Liver (tissue), 3 donors: ENCODE measurements at regions not wholly inside any gene's neighbourhood (a gene's known extent, or its start where the extent isn't known, plus 50 kb on each side); places are given as distances from the start of the nearest gene placed in this dataset.

ENCODE experiments used
- ATF3 ChIP-seq: IDR thresholded peaks from 2 replicates; pipeline ENCODE4 v1.6.1; 2016; ENCODE audit warnings: antibody characterized with exemption
- CTCF ChIP-seq: fragments of 150-350 bp; IDR thresholded peaks from 2 replicates; pipeline ENCODE4 v1.5.1; 2017; ENCODE audit warnings: improper control_type of control experiment, low read depth, low read length; ENCODE audit not compliant: missing input control
- EGR1 ChIP-seq, 2 donors: IDR thresholded peaks; 2 replicates each; pipeline ENCODE4 v1.6.1; 2016 to 2018; ENCODE audit warnings: antibody characterized with exemption in 2 of 2, low read depth in 2 of 2
- GABPA ChIP-seq, 2 donors: IDR thresholded peaks in 1 of 2; conservative IDR thresholded peaks in 1 of 2; 2 replicates each; pipeline ENCODE4 v1.6.1; 2016; ENCODE audit warnings: antibody characterized with exemption in 2 of 2, mild to moderate bottlenecking in 1 of 2, moderate library complexity in 1 of 2
- JUND ChIP-seq, 2 donors: IDR thresholded peaks; 2 replicates each; pipeline ENCODE4 v1.6.1; 2016; ENCODE audit warnings: antibody characterized with exemption in 2 of 2
- MAX ChIP-seq: IDR thresholded peaks from 2 replicates; pipeline ENCODE4 v1.6.1; 2016; ENCODE audit warnings: antibody characterized with exemption
- NR2F2 ChIP-seq: IDR thresholded peaks from 2 replicates; pipeline ENCODE4 v1.6.1; 2016; ENCODE audit warnings: antibody characterized with exemption
- RAD21 ChIP-seq, 2 donors: IDR thresholded peaks; 2 replicates each; pipeline ENCODE4 v1.6.1; 2016; ENCODE audit warnings: antibody characterized with exemption in 2 of 2, mild to moderate bottlenecking in 2 of 2
- REST ChIP-seq: IDR thresholded peaks from 2 replicates; pipeline ENCODE4 v1.6.1; 2016; ENCODE audit warnings: antibody characterized with exemption, mild to moderate bottlenecking
- RXRA ChIP-seq, 2 donors: IDR thresholded peaks; 2 replicates each; pipeline ENCODE4 v1.6.1; 2017 to 2018; ENCODE audit warnings: antibody characterized with exemption in 2 of 2, mild to moderate bottlenecking in 1 of 2
- SP1 ChIP-seq: IDR thresholded peaks from 2 replicates; pipeline ENCODE4 v1.6.1; 2018; ENCODE audit warnings: antibody characterized with exemption, mild to moderate bottlenecking
- TAF1 ChIP-seq: conservative IDR thresholded peaks from 2 replicates; pipeline ENCODE4 v1.6.1; 2016; ENCODE audit warnings: antibody characterized with exemption, mild to moderate bottlenecking
- YY1 ChIP-seq: IDR thresholded peaks from 2 replicates; pipeline ENCODE4 v1.6.1; 2016; ENCODE audit warnings: antibody characterized with exemption, mild to moderate bottlenecking
- donor health status: healthy.
- donor health status: healthy.

DNA sequence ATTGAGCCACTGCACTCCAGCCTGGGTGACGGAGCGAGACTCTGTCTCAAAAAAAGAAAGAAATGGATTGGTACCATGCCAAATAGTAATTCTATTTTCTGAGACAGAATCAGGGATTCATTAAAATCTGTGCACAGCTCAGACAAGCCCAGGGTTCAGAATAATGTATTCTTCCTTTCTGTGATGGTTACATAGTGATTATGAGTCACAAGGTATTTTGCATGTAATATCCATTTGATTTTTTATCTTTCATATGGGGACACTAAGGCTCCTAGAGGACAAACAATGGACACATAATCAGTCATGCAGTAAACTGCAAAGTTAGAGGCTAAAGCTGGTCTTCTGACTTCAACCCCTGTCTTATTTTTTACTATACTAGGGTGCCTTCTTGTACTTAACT, 156.8 kb upstream of the COL8A1 start:
- TF ChIP-seq REST = no peak
- no peak for TF ChIP-seq CTCF
- TF ChIP-seq JUND (IDR thresholded peaks at IDR 0.05) = no peak
- TF ChIP-seq YY1 = no peak
- no peak for TF ChIP-seq ATF3
- TF ChIP-seq RAD21 (IDR thresholded peaks at IDR 0.05) = no peak
- TF ChIP-seq GABPA (IDR thresholded peaks at IDR 0.05 in 1 of 2, conservative IDR thresholded peaks at IDR 0.05 in 1 of 2) = no peak
- no peak for TF ChIP-seq MAX
- no peak for TF ChIP-seq NR2F2
- TF ChIP-seq EGR1 (IDR thresholded peaks at IDR 0.05; ENCODE audit: low read depth in 2 of 2) = no peak
- TF ChIP-seq TAF1 = no peak
- no peak for TF ChIP-seq SP1
- no peak for TF ChIP-seq RXRA (IDR thresholded peaks at IDR 0.05)
